PC-3 (cell line): ENCODE measurements at regions not wholly inside any gene's neighbourhood (a gene's known extent, or its start where the extent isn't known, plus 50 kb on each side); places are given as distances from the start of the nearest gene placed in this dataset.

ENCODE experiments used
- ATAC-seq: fragments of 200-7000 bp; cut with Tn5 transposase; 2 replicates; pipeline ENCODE4 v1.9.1; 2020; ENCODE audit warnings: mild to moderate bottlenecking, moderate library complexity
- BruUV-seq: library from RNA; stranded (reverse); fragments of 400-500 nt; replicated peaks from 2 replicates; lab custom pipeline; 2021; lab: Mats Ljungman, UMichigan
- CTCF ChIA-PET: fragments of 300-600 bp; sonication (Branson Sonifier 250); formaldehyde crosslinking; loops from one replicate; lab custom pipeline; 2022; ENCODE audit warnings: antibody characterized with exemption; lab: Charles Lee
- POLR2A ChIA-PET: fragments of 300-600 bp; sonication (Branson Sonifier 250); formaldehyde crosslinking; loops from one replicate; lab custom pipeline; 2022; ENCODE audit warnings: antibody characterized with exemption; ENCODE audit not compliant: unreplicated experiment; lab: Charles Lee
- DNase-seq: peaks from one replicate; pipeline ENCODE4 v3.0.0-alpha.2; 2015
- H2AFZ ChIP-seq: fragments of 300-600 bp; sonication (generic); 2 replicates; pipeline ENCODE4 v1.6.0; 2016; ENCODE audit warnings: antibody characterized with exemption, low read length
- H3F3A ChIP-seq: fragments of 300-600 bp; sonication (generic); one replicate; pipeline ENCODE4 v1.6.0; 2017; ENCODE audit warnings: antibody characterized with exemption, low read length, control low read depth, mild to moderate bottlenecking; ENCODE audit not compliant: unreplicated experiment
- H3K27ac ChIP-seq: fragments of 300-600 bp; sonication (generic); 2 replicates; pipeline ENCODE4 v1.5.1; 2016; ENCODE audit warnings: mild to moderate bottlenecking, low read length
- H3K27me3 ChIP-seq: fragments of 300-600 bp; sonication (generic); 2 replicates; pipeline ENCODE4 v1.6.1; 2016; ENCODE audit warnings: low read length, mixed read lengths
- H3K36me3 ChIP-seq: fragments of 300-600 bp; sonication (generic); 2 replicates; pipeline ENCODE4 v1.6.1; 2016; ENCODE audit warnings: low read depth, mixed run types, low read length, mixed read lengths
- H3K4me1 ChIP-seq: fragments of 300-600 bp; sonication (generic); 2 replicates; pipeline ENCODE4 v1.5.1; 2016; ENCODE audit warnings: low read length; ENCODE audit not compliant: insufficient read depth
- H3K4me2 ChIP-seq: fragments of 300-600 bp; sonication (generic); 2 replicates; pipeline ENCODE4 v1.6.0; 2016; ENCODE audit warnings: low read length
- H3K4me3 ChIP-seq: fragments of 300-600 bp; sonication (generic); 2 replicates; pipeline ENCODE4 v1.5.1; 2016; ENCODE audit warnings: mild to moderate bottlenecking, low read length, mixed read lengths
- H3K79me2 ChIP-seq: fragments of 300-600 bp; sonication (generic); 2 replicates; pipeline ENCODE4 v1.6.1; 2017; ENCODE audit warnings: low read length, mixed read lengths
- H3K9ac ChIP-seq: fragments of 300-600 bp; sonication (generic); 2 replicates; pipeline ENCODE4 v1.6.0; 2016; ENCODE audit warnings: mild to moderate bottlenecking, low read length
- H3K9me2 ChIP-seq: fragments of 300-600 bp; sonication (generic); replicated peaks from 2 replicates; pipeline ENCODE4 v1.6.1; 2016; ENCODE audit warnings: mixed run types, low read length, mixed read lengths
- H3K9me3 ChIP-seq: fragments of 300-600 bp; sonication (generic); 2 replicates; pipeline ENCODE4 v1.6.1; 2016; ENCODE audit warnings: low read length, mixed read lengths
- H4K20me1 ChIP-seq: fragments of 300-600 bp; sonication (generic); 2 replicates; pipeline ENCODE4 v1.6.1; 2016; ENCODE audit warnings: low read length, mixed read lengths
- CTCF ChIP-seq: fragments of 300-600 bp; sonication (generic); conservative IDR thresholded peaks from 2 replicates; pipeline ENCODE4 v1.5.1; 2017; ENCODE audit warnings: antibody characterized with exemption, low read depth, mild to moderate bottlenecking, low read length
- EZH2 ChIP-seq: fragments of 300-600 bp; sonication (generic); IDR thresholded peaks from one replicate; pipeline ENCODE4 v1.6.1; 2017; ENCODE audit warnings: antibody characterized with exemption, mild to moderate bottlenecking, low read length; ENCODE audit not compliant: unreplicated experiment
- EZH2phosphoT487 ChIP-seq: fragments of 300-600 bp; sonication (generic); IDR thresholded peaks from 2 replicates; pipeline ENCODE4 v1.6.1; 2018; ENCODE audit warnings: mild to moderate bottlenecking, antibody characterized with exemption, low read length, borderline replicate concordance
- intact Hi-C: fragments of 100-400 bp; cut with micrococcal nuclease; formaldehyde crosslinking; loops from 2 replicates; pipeline ENCODE4 v1.9.0; 2023

- Histone ChIP-seq H3K27me3 (peaks cover 23% of the 10 kb centered on the region), H3K36me3 (no peaks in the 10 kb centered on the region), H3F3A (no peaks in the 10 kb centered on the region), H3K4me3 (no peak overlapping the region), H4K20me1 (no peaks in the 10 kb centered on the region), H3K4me2 (no peak overlapping the region), H3K4me1 (no peaks in the 10 kb centered on the region), H3K9me3 (no peaks in the 10 kb centered on the region), H3K27ac (no peak overlapping the region), H2AFZ (no peak overlapping the region), H3K9ac (no peak overlapping the region), H3K9me2 (no peaks in the 10 kb centered on the region), H3K79me2 (no peaks in the 10 kb centered on the region)
- TF ChIP-seq CTCF = no peak
- ChIA-PET POLR2A (no interaction called here), CTCF (no interaction called here)
- ATAC-seq (no peak), DNase-seq (no peak)
- no TSS peak for BruUV-seq
- intact Hi-C loops = no loop called here
These were observed 111.9 kb upstream of the SLIT3 start for GRCh38 chr5:169412831-169413230.

GRCh38 chr5:169411786-169412430 is 111.0 kb upstream of the SLIT3 start:
- ATAC-seq (no peak), DNase-seq (no peak)
- no peaks in the 10 kb centered on the region for H3K79me2 ChIP-seq
- no peak overlapping the region for H3K27ac ChIP-seq
- H3K36me3 ChIP-seq = no peaks in the 10 kb centered on the region
- no peaks in the 10 kb centered on the region for H3K9me3 ChIP-seq
- intact Hi-C loops = no loop called here
- no TSS peak for BruUV-seq
- no peaks in the 10 kb centered on the region for H3K9me2 ChIP-seq
- H3K4me3 ChIP-seq = no peak overlapping the region
- H3F3A ChIP-seq = no peaks in the 10 kb centered on the region
- H4K20me1 ChIP-seq = no peaks in the 10 kb centered on the region
- TF ChIP-seq EZH2phosphoT487 (no peak), CTCF (no peak), EZH2 (no peak)
- no peak overlapping the region for H2AFZ ChIP-seq
- H3K4me1 ChIP-seq = no peaks in the 10 kb centered on the region
- no peak overlapping the region for H3K4me2 ChIP-seq
- CTCF ChIA-PET = no interaction called here
- no peak overlapping the region for H3K9ac ChIP-seq
- POLR2A ChIA-PET = no interaction called here
- peaks cover 16% of the 10 kb centered on the region for H3K27me3 ChIP-seq

DNA sequence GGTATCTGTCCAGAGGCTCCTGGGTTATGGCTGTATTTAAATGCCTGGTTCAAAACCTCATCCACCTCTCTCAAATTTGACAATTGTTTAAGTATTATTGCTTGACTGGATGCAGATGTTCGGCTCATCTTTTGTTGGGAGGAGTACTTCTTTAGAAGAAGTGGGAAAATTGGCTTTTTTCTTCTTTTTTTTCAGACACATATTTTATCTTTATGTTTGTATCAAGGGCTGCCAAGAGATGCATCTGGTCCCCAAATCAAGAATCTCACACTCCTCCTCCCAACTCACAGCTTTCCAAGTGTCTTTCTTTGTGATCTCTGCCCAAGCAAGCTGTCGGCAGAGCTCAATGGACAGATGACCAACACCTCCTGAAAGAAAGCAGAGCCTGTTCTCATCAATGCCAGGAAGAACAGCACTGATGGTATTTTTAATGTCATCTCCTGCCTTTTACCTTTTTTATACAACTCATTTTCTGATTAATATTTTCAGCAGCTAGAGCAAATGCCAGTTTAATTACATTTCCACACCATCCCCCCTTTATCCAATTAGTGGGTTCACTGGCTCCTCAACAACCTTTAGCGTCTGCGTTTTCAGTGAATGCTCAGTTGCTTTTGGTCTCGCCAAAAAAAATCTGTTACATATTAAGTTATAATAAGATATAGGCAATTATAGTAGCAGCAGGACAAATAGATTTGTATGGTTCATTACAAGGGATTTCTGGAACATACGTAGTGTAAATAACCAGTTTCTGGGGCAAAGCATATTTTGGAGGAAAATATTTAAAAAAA is 110.3 kb upstream of the SLIT3 start:
- Histone ChIP-seq H3K36me3 (no peaks in the 10 kb centered on the region), H3K4me1 (no peaks in the 10 kb centered on the region), H3K79me2 (no peaks in the 10 kb centered on the region), H3F3A (no peaks in the 10 kb centered on the region), H3K9me3 (no peaks in the 10 kb centered on the region), H4K20me1 (no peaks in the 10 kb centered on the region), H3K4me3 (no peak overlapping the region), H3K27ac (no peak overlapping the region), H3K9ac (no peak overlapping the region), H3K27me3 (peaks cover 9% of the 10 kb centered on the region), H2AFZ (no peak overlapping the region), H3K4me2 (no peak overlapping the region), H3K9me2 (no peaks in the 10 kb centered on the region)
- ChIA-PET POLR2A (no interaction called here), CTCF (no interaction called here)
- intact Hi-C loops = no loop called here
- TF ChIP-seq EZH2phosphoT487 = no peak
- TF ChIP-seq CTCF = no peak
- TF ChIP-seq EZH2 = no peak
- ATAC-seq (no peak), DNase-seq (no peak)
- BruUV-seq = no TSS peak
